PFSK-1 (cell line): ENCODE measurements at regions not wholly inside any gene's neighbourhood (a gene's known extent, or its start where the extent isn't known, plus 50 kb on each side); places are given as distances from the start of the nearest gene placed in this dataset.

Experiments used
- FOXP2 ChIP-seq: optimal IDR thresholded peaks from 2 replicates; pipeline ENCODE3; 2011; ENCODE audit warnings: borderline replicate concordance, control low read depth, inconsistent platforms; ENCODE audit not compliant: insufficient read depth; ENCODE audit errors: extremely low read length, extremely low read depth
- POLR2AphosphoS5 ChIP-seq: IDR thresholded peaks from 2 replicates; pipeline ENCODE4 v1.6.1; 2012; ENCODE audit warnings: low read depth, mild to moderate bottlenecking, control low read depth, low read length, moderate library complexity
- REST ChIP-seq, 2 experiments: IDR thresholded peaks; 2 replicates each; pipeline versions ENCODE4 v1.6.1 to v1.8.0; 2011 to 2012; ENCODE audit warnings: low read depth in 2 of 2, low read length in 2 of 2, control low read depth in 1 of 2, inconsistent platforms in 1 of 2, mild to moderate bottlenecking in 1 of 2, moderate library complexity in 1 of 2; ENCODE audit not compliant: insufficient read depth in 1 of 2
- SIN3A ChIP-seq: IDR thresholded peaks from 2 replicates; pipeline ENCODE4 v1.6.1; 2012; ENCODE audit warnings: mild to moderate bottlenecking, low read length, moderate library complexity, borderline replicate concordance; ENCODE audit not compliant: insufficient read depth
- TAF1 ChIP-seq: IDR thresholded peaks from 2 replicates; pipeline ENCODE4 v1.6.1; 2012; ENCODE audit warnings: low read length, control low read depth, borderline replicate concordance; ENCODE audit not compliant: insufficient read depth

- TF ChIP-seq FOXP2 (no peak), SIN3A (no peak), TAF1 (no peak), REST (IDR thresholded peaks at IDR 0.05; ENCODE audit: insufficient read depth in 1 of 2, low read depth in 2 of 2, low read length in 2 of 2) (no peak), POLR2AphosphoS5 (no peak)
These were observed 623.1 kb downstream of the TECRL start for GRCh38 chr4:63786171-63786570.

GRCh38 chr4:63784822-63785221 is 624.4 kb downstream of the TECRL start:
- no peak for TF ChIP-seq TAF1
- TF ChIP-seq POLR2AphosphoS5 = no peak
- no peak for TF ChIP-seq REST (IDR thresholded peaks at IDR 0.05; ENCODE audit: insufficient read depth in 1 of 2, low read depth in 2 of 2, low read length in 2 of 2)
- no peak for TF ChIP-seq SIN3A
- TF ChIP-seq FOXP2 = no peak

- TF ChIP-seq TAF1 = no peak
These were observed 631.6 kb downstream of the TECRL start for GRCh38 chr4:63777601-63778000.

GRCh38 chr4:63764400-63764799 is 644.9 kb downstream of the TECRL start:
- no peak for TF ChIP-seq FOXP2
- no peak for TF ChIP-seq TAF1
- no peak for TF ChIP-seq SIN3A
- no peak for TF ChIP-seq REST (IDR thresholded peaks at IDR 0.05; ENCODE audit: insufficient read depth in 1 of 2, low read depth in 2 of 2, low read length in 2 of 2)
- TF ChIP-seq POLR2AphosphoS5 = no peak

- no peak for TF ChIP-seq REST (IDR thresholded peaks at IDR 0.05; ENCODE audit: insufficient read depth in 1 of 2, low read depth in 2 of 2, low read length in 2 of 2)
- TF ChIP-seq TAF1 = no peak
- no peak for TF ChIP-seq FOXP2
- TF ChIP-seq SIN3A = no peak
- TF ChIP-seq POLR2AphosphoS5 = no peak
These were observed 651.3 kb downstream of the TECRL start for GRCh38 chr4:63757929-63758328.
